Right atrium auricular region (tissue), 2 donors: ENCODE measurements at regions not wholly inside any gene's neighbourhood (a gene's known extent, or its start where the extent isn't known, plus 50 kb on each side); places are given as distances from the start of the nearest gene placed in this dataset.

Experiments used
- DNase-seq: peaks from one replicate; pipeline ENCODE4 v3.0.0-alpha.2; 2019; ENCODE audit warnings: low spot score
- H3K27ac ChIP-seq, 2 donors: fragments of 200-600 bp; sonication (generic); 1 replicate in 1 of 2; 2 replicates in 1 of 2; pipeline ENCODE4 v1.5.1; 2016 to 2019
- H3K27me3 ChIP-seq, 2 donors: fragments of 200-600 bp; sonication (generic); one replicate each; pipeline versions ENCODE4 v1.5.1 to v1.6.0; 2017 to 2019
- H3K36me3 ChIP-seq: fragments of 200-600 bp; sonication (generic); one replicate; pipeline ENCODE4 v1.5.1; 2016
- H3K4me1 ChIP-seq, 2 donors: fragments of 200-600 bp; sonication (generic); one replicate each; pipeline versions ENCODE4 v1.5.1 to v1.6.0; 2017 to 2019
- H3K4me3 ChIP-seq, 2 donors: fragments of 200-600 bp; sonication (generic); 1 replicate in 1 of 2; 2 replicates in 1 of 2; pipeline ENCODE4 v1.5.1; 2017 to 2019; ENCODE audit warnings: mild to moderate bottlenecking in 1 of 2, moderate library complexity in 1 of 2
- H3K9me3 ChIP-seq, 2 donors: fragments of 200-600 bp; sonication (generic); one replicate each; pipeline ENCODE4 v1.5.1; 2019
- CTCF ChIP-seq, 2 donors: fragments of 200-600 bp; sonication (generic); IDR thresholded peaks; one replicate each; pipeline ENCODE4 v1.5.1; 2019; ENCODE audit warnings: antibody characterized with exemption in 2 of 2

GRCh38 chr1:186512698-186513457, 52.0 kb upstream of the PDC start:
- H3K27ac ChIP-seq = no peak overlapping the region
- H3K4me1 ChIP-seq = no peaks in the 10 kb centered on the region
- H3K9me3 ChIP-seq = peaks cover 0 to under 1% of the 10 kb centered on the region in 2 donors
- no peaks in the 10 kb centered on the region for H3K36me3 ChIP-seq
- H3K4me3 ChIP-seq = no peak overlapping the region
- no peaks in the 10 kb centered on the region for H3K27me3 ChIP-seq
- no peak for TF ChIP-seq CTCF (IDR thresholded peaks at IDR 0.05)
- DNase-seq = no peak

- H3K36me3 ChIP-seq = no peaks in the 10 kb centered on the region
- peaks cover 0 to 5% of the 10 kb centered on the region in 2 donors for H3K9me3 ChIP-seq
- H3K27ac ChIP-seq = no peak overlapping the region
- DNase-seq = no peak
- TF ChIP-seq CTCF (IDR thresholded peaks at IDR 0.05) = no peak
- H3K4me1 ChIP-seq = no peaks in the 10 kb centered on the region
- H3K27me3 ChIP-seq = no peaks in the 10 kb centered on the region
- H3K4me3 ChIP-seq = no peak overlapping the region
Observed at GRCh38 chr1:186511761-186512637, 51.1 kb upstream of the PDC start.
